B cell (primary cell): ENCODE measurements at regions not wholly inside any gene's neighbourhood (a gene's known extent, or its start where the extent isn't known, plus 50 kb on each side); places are given as distances from the start of the nearest gene placed in this dataset.

Experiments used
- EZH2 ChIP-seq: IDR thresholded peaks from 2 replicates; pipeline ENCODE4 v1.6.1; 2012; ENCODE audit warnings: borderline replicate concordance, low read depth, mild to moderate bottlenecking, moderate library complexity, low read length; ENCODE audit not compliant: insufficient read depth, poor library complexity, severe bottlenecking
- TF ChIP-seq, protein P1 (sequence below): fragments of 200-600 bp; IDR thresholded peaks from one replicate; pipeline ENCODE4 v1.8.0; 2022; ENCODE audit warnings: antibody characterized with exemption, mild to moderate bottlenecking

DNA sequence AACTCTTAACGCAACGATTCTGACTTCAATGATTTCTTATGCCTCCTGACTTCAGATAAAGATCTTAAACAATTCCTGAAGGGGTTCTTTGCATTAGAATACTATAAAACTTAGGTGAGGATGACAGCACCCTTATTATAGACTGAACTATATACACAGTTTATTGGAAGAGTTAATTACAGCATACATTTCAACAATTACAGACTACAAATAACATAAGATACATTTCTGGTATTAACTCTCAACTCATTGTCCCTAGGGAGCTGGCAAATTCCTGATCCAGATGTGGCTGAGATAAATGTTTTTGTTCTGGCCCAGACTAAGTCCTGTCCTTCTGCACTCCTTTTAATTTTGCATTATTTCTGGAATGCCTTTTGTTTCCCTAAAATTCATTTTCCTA is 155.5 kb upstream of the TMC3 start:
- TF ChIP-seq, protein P1, sequence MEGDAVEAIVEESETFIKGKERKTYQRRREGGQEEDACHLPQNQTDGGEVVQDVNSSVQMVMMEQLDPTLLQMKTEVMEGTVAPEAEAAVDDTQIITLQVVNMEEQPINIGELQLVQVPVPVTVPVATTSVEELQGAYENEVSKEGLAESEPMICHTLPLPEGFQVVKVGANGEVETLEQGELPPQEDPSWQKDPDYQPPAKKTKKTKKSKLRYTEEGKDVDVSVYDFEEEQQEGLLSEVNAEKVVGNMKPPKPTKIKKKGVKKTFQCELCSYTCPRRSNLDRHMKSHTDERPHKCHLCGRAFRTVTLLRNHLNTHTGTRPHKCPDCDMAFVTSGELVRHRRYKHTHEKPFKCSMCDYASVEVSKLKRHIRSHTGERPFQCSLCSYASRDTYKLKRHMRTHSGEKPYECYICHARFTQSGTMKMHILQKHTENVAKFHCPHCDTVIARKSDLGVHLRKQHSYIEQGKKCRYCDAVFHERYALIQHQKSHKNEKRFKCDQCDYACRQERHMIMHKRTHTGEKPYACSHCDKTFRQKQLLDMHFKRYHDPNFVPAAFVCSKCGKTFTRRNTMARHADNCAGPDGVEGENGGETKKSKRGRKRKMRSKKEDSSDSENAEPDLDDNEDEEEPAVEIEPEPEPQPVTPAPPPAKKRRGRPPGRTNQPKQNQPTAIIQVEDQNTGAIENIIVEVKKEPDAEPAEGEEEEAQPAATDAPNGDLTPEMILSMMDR, result no peak
- TF ChIP-seq EZH2, result no peak
